Stromal cell of bone marrow (primary cell): ENCODE measurements at regions not wholly inside any gene's neighbourhood (a gene's known extent, or its start where the extent isn't known, plus 50 kb on each side); places are given as distances from the start of the nearest gene placed in this dataset.
A peak's percentile ranks its signal among the peaks of the same experiment; 100 is the strongest.

Experiments used
- DNase-seq: peaks from one replicate; pipeline ENCODE4 v3.0.0-alpha.2; 2012; ENCODE audit warnings: low read depth

DNA sequence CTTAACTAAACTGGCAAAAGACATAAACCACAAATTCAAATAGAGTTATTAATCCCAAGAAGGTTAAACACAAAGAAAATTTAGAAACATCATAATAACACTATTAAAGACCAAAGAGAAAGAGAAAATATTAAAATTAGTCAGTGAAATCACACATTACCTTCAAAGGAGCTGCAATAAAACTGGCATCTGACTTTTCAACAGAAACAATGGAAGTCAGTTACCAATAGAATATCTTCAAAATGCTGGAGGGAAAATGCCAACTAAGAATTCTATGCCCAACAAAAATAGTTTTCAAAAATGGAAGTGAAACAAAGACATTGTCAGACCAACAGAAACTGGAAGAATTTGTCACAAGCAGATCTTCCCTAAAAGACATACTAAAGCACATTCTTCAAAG is 68.7 kb upstream of the RNF7 start:
- no peak for DNase-seq

DNA sequence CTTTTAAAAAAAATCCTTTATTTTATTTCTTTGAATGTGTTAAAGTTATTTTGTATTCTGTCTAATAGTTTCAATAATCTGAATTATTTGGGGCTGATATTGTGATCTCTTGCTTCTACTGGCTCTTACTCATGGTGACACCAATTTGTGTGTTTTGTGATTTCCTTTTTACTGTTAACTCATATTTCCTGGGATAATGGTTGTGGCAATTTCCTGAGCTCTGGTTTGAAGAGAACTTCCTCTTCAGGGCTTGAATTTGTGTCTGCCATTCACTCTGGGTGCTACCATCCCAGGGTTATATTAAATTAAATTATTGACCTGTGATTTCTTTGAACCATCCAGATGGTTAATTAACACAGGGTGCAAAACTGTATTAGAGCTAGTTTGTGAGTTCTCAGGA is 60.4 kb upstream of the RNF7 start:
- DNase-seq: no peak

DNA sequence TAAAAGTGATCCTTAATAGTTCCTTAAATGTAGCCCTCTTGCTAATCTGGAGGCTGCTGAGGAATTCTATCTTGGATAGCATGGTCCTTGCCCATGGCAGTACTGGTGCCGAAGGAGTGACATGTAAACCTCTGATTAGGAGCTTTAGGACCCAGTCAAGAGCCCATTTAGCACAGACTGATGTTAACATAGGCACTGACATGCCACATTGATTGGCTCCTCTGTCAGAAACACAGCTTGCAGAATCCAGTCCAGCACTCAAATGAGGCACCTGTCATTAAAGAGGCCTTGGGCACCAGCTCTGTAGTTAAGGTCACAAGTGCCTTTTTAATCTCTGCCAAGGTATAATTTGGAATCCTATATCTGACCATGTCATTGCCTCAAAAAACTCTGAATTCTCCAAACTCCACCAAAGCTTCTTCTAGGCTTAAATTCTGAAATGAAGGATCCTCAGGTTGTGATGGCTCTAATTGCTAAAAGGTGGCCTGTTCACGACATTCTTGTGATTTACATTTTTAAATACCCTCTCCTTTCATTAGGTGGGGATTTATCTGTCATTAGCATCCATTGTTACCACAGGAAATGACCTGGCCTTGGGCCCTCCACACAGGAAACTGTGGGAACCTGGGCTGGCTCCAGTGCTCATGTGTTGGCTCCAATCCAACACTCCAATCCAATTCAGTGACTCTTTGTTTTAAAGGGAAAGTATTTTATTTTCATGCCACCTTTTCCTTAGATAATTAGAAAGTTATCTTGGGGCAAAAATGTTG is 57.3 kb upstream of the RNF7 start:
- no peak for DNase-seq

DNA sequence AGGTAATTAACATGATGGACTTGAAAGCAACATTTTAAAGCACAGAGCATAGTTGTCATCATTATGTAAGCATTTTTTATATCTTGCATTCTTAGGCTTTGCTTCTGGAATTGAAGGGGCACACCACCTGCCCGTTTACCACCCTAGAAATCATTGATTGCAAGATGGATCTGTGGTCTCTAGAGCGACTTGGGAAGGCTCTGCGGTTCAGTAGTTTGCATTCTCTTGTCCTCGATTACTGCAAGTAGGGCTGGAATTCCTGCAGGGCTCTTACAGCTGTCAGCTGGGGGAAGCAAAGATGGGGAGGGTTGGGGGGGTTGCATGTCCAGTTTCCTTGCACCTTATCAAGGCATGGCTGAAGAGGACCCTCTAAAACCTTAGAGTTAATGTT is 56.7 kb upstream of the RNF7 start:
- DNase-seq: no peak

DNA sequence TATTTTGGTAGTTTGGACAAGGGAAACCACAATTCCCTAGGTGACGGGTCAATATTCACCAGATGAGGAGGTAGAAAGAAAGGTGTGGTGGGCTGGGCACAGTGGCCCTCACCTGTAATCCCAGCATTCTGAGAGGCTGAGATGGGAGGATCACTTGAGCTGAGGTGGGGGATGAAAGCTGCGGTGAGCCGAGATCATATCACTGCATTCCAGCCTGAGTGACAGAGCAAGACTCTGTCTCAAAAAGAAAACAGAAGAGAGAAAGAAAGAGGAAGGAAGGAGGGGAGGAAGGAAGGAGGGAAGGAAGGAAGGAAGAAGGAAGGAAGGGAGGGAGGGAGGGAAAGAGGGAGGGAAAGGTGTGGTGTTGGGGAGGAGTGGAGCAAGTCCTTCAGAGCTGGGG is 56.1 kb upstream of the RNF7 start:
- no peak for DNase-seq

DNA sequence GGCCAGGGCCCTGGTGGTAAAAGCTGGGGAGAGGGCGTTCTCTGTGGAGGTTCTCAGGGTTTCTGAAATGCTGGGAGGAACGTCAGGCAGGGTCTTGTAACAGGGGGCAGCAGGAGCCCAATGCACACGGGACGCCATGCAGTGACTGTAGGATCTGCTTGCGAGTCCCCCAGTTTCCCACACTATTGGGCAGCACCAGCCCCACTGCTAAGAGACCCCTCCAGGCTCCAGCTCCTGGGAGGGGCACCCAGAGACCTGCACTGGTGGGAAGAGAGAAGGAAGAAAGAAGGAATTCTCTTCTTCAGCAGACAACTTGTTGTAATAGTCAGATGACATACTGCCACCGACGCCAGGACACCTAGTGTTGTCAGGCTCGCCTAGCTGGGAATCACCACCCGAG is 55.2 kb upstream of the RNF7 start:
- no peak for DNase-seq

DNA sequence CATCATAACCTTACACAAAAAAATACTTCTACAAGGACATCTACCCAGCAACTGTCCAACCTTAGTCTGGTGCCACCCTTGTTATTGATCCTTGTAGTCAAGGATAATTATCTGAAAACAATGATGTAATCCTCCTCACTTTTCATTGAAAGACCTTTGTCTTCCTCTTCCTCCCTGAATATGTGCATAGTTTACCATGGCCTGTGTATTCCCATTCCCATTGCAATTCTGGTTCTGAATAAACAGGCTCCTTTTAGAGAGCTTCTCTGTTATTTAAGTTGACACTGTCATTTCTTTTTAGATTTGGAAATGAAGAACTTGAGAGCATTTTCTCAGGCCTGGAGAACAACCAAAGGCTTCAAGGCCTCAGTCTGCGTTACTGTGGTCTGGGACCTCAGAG is 53.3 kb upstream of the RNF7 start:
- no peak for DNase-seq

DNA sequence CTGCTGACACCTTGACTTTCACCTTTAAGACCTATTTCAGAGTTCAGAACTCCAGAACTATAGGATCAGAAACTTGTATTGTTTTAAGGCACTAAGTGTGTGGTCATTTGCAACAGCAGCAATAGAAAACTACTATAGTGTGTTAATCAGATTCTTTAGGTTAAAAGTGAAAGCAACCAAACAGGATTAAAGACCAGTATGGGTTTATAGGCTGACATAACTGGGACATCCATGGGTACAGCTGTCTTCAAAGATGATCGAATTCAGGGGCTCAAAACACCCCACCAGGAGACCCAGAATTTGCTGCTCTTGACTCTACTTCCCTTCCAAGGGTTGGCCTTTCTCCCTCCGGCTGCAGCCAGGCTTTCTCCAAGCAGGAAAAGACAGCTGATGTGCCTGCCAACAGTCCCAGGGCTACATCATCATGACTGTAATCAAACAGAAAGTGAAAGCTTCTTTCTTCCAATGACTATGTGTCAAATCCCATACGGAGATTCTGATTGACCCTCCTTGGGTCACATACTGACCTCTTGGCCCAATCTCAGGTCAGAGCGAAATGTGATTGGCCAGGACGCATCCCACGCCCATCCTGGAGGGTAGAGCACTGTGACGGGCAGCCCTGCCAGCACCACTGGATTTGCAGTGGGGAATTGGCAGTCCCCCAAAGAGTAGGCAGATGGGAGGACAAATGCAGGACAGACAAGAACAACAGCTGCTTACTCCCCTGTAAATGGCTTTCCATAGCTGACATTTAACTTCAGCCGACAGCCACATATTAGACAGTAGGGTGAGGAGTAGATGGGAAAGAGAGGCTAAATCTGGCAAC is 51.4 kb upstream of the RNF7 start:
- peak; percentile 69 for DNase-seq
